ENCODE measurements at regions not wholly inside any gene's neighbourhood (a gene's known extent, or its start where the extent isn't known, plus 50 kb on each side); places are given as distances from the start of the nearest gene placed in this dataset.
"Not testable (repeated sequence)": the region's sequence is repeated elsewhere in the genome, so short reads cannot be mapped to it uniquely, and the experiment has no call there.

DNA sequence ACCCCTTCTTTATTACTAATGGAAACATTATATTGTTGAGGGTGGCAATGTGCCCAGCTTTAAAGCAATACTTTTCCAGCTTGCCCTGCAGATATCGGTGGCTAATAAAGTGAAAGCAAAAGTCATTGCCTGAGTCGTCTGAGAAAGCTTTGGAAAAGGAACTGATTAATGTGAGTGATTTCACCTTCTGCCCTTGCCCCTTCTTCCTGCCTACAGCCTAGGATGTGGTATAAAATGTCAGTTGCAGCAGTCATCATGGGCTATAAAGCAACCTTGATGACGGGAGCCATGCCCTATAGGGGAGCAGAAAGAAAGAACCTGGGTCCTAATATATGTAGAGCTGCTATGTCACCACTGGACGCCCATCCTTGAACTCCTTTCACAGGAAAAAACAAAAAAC, 132.4 kb upstream of the USP9X start:
- no peak for DNase-seq

DNA sequence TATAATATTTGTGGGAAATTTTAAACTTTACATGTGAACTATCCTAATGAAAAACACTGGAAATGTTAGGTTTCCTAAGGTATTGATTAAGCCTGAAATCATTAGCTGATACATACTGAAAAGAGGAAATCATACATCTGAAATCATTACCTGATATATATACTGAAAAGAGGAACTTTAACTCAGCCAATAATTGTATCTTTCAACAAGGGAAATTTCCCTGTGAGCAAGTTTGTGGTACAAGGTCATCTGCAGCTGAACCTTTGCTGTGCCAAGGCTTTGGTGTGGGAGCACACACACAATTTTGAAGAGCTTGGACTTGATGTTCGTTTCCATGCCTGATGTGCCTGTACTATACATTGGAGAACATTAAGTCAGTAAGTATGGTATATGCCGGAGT, 131.9 kb upstream of the USP9X start:
- DNase-seq, result no peak

DNA sequence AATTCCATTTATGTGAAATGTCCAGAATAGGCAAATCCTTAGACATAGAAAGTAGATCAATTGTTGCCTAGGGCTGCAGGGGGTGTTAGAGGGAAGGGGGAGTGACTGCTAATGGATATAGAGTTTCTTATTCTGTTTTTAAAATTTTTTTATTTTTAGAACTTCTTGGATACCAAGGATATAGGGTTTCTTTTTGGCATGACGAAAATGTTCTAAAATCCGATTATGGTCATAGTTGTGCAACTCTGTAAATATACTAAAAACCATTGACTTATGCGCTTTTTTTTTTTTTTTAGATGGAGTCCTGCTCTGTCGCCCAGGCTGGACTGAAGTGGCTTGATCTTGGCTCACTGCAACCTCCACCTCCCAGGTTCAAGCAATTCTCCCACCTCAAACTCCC, 125.2 kb upstream of the USP9X start:
- no peak for DNase-seq

DNA sequence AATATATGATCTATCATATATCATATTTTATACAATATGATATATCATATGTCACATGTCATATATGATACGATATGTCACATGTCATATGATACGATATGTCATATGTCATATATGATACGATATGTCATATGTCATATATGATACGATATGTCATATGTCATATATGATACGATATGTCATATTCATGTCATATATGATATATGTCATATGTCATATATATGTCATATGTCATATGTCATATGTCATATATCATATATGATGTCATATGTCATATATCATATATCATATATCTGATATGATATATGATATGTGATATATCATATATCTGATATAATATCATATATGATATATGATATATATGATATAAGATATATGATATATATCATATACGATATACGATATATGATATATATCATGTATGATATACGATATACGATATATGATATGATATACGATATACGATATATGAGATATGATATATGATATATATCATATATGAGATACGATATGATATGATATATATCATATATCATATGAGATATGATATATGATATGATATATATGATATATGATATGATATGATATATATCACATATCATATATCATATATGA, 122.3 kb upstream of the USP9X start:
- DNase-seq, result no peak

DNA sequence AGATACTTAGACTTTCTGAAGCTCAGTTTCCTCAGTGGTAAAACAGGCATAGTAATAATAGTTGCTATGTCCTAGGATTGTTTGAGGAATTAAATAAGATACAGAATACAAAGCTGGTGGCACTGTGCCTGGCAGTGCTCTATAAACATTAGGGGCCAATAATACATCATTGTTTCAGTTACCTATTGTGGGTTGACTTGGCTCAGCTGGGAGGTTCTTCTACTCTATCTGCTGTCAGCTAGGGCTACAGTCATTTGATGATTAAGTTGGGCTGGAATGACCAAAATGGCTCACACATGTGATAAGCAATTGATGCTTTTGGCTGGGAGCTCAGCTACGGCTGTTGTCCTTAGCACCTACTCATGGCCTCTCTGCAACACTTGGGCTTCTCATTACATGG, 121.2 kb upstream of the USP9X start:
- DNase-seq, result no peak

DNA sequence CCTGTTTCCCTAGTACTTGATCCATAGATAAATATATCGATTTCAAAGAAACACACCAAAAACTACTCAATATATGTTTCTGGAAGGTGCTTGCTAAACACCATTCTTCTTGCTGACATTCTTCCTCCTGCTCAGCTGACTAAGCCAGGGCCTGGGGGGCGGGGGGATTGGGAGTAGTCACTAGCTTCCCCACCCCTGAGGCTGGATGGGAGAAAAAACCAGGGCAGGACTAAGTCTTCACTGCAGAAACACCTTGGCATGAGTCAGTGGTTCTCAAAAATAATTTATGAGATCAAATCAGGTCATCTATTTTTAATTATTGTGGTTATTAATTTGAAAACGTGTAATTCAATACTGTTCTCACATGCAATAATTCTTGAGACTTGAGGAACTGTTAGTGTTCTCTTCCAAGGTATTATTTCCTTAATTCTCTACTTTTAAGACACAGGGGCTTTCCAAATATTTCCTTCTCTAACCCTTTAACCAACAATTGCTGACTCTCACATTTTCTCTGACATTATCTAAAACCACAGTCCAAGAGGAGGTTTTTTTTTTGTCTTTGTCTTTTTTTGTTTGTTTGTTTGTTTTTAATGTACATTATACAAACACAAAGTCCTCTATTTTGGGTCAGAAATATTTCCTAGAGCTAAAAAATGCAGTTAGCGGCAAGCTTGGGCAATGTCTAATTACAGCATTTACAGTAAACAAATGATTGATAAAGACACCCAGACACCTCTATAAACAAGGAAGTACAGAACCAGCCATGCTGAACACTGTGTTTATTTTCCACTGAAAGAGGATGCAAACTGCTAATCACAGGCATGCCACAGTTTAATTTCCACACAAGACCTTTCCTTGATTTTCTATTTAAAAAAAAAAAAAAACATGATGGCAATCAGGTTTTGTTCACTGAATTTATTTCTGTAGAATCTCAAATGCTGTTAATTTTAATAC, 120.3 kb upstream of the USP9X start:
- DNase-seq, result no peak

DNA sequence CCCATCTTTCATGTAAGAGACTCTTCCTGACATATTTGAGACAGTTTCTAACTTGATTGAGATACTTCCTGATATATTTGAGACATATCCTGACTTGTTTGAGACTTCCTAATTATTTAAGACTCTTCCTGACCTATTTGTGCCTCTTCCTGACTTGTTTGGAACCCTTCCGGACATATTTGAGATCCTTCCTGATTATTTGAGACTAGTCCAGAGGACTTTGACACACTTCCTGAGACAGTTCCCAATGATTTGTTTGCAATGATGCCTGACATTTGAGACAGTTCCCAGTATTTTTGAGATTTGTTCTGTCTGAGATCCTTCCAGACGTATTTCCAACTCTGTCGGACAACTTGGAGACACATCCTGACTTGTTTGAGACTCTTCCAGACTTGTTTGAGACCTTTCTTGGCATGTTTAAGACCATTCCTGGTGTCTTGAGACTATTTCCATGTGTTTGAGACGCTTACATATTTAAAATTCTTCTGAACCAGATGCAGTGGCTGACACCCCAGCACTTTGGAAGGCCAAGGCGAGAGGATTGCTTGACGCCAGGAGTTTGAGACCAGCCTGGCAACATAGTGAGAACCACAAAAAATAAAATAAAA, 118.9 kb upstream of the USP9X start:
- no peak for DNase-seq

DNA sequence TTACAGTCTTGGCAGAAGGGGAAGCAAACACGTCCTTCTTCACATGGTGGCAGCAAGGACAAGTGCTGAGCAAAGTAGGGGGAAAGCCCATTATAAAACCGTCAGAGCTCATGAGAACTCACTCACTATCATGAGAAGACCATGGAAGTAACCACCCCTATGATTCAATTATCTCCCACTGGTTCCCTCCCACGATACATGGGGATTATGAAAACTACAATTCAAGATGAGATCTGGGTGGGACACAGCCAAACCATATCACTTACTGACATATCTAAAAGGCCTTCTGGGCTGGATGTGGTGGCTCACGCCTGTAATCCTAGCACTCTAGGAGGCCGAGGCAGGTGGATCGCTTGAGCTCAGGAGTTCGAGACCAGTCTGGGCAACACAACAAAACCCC, 117.1 kb upstream of the USP9X start:
- no peak for DNase-seq

DNA sequence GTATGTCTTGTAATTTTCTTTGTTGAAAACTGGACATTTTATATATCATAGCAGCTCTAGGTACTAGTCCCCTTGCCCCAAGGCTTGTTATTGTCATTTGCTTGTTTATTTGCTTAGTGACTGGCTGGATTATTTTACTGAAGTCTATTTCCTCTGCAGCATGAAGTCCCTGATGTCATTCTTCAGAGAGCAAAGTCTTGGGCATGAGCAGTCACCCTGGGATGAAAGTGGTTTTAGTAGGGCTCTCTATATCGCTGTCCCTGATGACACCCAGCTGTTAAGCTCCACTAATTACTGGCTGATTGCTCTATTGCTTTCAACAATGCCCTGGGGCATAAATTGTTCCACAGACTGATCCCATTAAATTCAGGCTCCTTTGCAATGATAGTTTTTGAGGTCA, 113.5 kb upstream of the USP9X start:
- no peak for DNase-seq

DNA sequence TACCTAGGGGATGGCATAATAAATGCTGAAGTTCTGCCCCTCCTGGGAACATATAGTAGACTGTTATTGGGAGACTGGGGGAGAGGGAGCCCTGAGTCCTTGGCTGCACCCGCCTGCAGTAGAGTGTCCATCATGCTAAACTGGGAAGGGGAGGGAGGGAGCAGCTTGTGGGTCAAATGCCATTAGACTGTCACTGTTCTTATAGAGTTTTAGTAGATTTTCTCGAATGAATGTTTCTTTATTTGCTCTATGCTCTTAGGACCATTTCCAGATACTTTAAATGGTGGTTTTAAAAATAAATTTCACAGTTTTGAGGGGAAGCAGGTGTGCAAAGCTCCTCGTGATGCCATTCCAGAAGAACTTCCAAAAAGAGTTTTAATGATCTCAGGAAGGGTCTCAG, 111.6 kb upstream of the USP9X start:
- no peak for DNase-seq

DNA sequence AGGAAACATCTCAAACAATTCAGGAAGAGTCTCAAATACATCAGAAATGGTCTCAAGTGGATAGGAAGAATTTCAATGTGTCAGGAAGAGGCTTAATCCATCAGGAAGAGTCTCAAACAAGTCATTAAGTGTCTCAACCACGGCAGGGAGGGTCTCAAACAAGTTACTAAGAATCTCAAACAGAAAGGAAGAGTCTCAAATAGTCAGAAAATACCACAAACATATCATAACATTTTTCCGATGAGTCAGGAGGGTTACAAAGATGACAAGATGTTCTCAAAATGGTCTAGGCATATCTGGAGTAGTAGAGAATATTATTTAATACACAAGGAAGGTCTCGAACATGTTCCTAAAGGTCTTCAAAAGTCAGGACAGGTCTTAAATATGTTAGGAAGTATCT, 109.3 kb upstream of the USP9X start:
- DNase-seq, result no peak

DNA sequence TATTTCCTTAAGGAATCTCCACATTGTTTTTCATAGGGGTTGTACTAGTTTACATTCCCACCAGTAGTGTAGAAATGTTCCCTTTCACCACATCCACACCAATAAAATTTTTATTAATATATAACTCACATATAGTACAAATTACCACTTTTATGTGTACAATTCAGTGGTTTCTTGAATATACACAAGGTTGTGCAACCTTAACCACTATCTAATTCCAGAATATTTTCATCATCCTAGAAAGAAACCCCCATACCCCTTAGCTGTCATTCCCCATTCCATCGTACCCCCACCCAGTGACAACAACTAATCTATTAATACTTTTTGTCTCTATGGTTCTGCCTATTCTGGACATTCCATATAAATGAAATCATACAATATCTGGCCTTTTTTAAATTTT, 108.3 kb upstream of the USP9X start:
- DNase-seq, result no peak

DNA sequence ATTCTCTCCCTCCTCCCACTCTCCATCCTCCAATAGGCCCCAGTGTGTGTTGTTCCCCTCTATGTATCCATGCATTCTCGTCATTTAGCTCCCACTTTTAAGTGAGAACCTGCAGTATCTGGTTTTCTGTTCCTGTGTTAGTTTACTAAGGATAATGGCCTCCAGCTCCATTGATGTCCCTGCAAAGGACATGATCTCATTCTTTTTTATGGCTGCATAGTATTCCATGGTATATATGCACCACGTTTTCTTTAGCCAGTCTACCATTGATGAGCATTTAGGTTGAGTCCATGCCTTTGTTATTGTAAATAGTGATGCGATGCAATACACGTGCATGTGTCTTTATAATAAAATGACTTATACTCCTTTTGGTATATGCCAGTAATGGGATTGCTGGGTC, 100.3 kb upstream of the USP9X start:
- no peak for DNase-seq

DNA sequence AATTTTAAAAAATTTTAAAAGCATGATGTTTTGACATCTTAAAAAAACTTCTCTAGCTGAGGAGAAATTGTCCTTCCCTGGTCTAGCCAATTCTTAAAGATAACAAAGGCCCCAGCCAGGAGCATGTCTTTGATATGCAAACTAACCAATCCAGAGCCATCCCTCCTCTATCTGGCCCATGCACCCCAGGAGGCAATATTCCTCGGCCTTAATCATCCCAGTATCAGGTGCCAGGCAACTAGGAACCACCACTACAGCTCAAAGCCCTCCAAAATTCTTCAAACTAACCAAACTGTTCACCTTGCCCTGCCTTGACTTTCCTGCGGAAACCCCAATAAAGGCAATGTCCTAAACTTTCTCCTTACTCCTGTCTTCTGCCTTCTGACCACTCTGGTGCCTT, 97.8 kb upstream of the USP9X start:
- DNase-seq, result no peak

DNA sequence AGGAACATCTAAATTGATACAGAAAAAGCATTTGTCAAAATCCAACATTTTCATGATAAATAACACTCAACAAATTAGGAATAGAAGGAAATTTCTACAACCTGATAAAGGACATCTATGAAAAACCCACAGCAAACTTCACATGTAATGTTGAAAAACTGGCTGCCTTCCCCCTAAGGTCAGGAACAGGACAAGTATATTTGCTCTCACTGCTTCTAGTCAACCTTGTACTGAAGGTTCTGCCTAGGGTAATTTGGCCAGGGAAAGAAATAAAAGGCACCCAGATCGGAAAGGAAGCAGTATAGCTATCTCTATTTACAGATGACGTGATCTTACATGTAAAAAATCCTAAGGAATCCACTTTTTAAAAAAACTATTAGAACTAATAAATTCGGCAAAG, 97.1 kb upstream of the USP9X start:
- DNase-seq, result no peak

DNA sequence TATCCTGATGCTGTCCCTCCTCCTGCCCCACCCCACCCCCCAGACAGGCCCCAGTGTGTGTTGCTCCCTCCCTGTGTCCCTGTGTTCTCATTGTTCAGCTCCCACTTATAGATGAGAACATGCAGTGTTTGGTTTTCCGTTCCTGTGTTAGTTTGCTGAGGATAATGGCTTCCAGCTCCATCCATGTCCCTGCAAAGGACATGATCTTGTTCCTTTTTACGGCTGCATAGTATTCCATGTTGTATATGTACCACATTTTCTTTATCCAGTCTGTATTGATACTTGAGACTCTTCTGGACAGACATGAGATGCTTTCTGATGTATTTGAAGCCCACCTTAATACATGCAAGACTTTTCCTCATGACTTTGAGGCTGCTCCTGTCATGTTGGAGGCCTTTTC, 91.8 kb upstream of the USP9X start:
- DNase-seq, result not testable (repeated sequence)

DNA sequence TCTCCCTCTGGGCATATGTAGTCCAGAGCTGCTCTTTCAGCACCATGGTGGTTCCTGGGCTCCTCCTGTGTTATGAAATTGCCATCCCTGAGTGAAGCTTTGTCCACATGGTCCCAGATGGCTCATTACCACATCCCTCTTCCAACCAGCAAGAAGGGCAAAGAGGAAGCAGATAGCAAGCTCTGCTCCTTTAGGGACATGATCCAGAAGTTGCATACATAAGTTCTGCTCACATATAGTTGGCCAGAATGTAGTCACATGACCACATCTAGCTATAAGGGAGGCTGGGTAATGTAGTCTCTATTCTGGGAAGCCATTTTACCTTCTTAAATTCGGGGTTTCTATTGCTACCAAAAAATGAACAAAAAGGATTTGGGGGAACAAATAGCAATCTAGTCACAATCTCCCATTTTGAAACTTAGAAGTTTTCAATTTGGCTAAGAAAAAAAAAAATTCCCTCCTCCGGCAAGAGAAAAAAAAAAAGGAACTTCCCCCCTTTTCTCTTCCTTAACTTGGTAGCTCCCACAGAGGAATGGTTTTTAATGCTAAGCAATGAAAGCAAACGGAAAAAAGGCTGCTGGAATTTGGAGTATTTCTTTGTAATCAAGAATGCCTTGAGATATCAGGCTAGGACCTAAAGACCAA, 88.2 kb upstream of the USP9X start:
- peak; percentile 73 for DNase-seq

DNA sequence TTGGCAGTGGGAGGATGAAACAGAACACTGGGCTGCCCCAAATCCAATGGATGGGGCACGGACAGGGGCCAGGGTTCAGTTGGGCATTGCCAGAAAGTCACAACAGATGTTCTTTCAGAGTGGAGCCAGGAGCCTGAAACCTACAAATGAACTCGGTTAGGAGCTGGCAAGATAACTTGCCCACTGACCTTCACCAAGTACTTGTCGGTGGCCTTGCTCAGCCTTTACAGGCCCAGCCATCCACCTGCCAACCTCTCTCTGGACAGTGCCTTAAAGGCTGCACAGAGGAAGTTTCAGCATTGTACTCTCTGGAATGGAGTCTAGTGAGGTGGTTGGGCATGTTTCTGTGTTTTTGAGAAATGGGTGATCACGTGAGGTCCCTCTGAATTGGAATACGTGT, 87.1 kb upstream of the USP9X start:
- no peak for DNase-seq

DNA sequence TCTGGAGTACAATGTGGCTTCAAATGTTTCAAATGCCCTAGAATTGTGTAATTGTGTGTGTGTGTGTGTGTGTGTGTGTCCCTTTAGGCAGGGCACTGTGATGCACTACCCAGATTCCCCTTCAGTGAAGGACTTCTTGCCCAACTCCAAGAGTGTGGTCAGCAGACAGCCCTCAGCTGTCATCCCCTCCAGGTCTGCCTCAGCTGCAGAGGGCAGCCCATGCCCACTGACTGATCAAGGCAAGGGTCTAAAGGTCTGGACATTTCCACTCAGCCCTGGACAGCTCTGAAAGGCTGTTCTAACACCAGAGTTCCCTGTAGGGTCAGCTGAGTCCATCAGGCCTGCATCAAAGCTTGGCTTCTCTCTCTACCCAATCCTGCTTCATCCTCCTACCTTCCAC, 83.9 kb upstream of the USP9X start:
- DNase-seq, result no peak

DNA sequence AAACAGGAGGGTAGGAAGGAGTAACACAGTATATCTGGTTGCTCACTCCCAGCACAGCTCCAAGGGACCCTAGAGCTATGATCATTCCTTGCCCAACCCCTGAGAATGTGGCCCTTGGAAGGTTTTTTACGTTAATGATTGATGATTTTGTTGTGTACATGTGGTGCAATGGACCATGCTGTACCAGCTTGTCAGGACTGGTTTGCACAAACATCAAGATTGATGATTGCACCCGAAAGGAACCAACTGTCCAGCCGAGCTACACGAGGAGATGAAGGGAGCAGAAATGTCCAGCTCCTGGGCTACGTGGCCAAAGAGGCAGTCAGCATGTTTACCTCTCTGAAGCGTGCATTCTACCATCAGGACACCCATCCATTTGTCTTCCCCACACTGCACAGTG, 83.2 kb upstream of the USP9X start:
- peak; percentile 40 for DNase-seq

DNA sequence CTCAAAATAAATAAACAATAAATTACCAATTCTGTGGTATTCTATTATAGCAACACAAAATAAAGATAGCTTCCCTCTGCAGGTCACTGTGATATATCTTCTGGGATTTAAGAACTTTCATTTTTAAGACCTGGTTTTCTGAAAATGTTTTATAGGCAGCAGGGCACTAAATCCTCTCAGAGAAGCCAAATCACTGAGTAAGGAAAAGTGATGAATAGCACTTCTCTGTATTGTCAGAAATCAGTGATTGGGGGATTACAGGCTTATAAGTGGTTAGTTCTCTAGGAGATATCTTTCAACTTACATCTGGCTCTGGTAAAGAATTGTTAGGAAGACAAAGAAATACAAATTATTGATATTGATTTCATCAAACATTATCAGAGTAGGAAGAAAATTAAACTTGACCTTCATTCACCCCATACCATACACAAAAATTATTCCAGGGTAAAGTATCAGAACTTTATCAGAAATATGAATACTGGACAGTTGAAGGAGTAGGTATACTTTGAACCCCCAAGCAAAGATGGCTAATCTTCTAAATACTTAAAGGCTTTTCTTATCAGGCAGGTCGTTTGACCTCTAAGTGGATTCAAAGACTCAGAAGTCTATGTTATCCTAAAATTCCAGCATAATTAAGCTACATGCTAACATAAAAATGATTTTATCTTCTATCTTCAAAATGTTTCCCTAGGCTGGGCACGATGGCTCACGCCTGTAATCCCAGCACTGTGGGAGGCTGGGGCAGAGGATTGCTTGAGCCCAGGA, 81.6 kb upstream of the USP9X start:
- no peak for DNase-seq

DNA sequence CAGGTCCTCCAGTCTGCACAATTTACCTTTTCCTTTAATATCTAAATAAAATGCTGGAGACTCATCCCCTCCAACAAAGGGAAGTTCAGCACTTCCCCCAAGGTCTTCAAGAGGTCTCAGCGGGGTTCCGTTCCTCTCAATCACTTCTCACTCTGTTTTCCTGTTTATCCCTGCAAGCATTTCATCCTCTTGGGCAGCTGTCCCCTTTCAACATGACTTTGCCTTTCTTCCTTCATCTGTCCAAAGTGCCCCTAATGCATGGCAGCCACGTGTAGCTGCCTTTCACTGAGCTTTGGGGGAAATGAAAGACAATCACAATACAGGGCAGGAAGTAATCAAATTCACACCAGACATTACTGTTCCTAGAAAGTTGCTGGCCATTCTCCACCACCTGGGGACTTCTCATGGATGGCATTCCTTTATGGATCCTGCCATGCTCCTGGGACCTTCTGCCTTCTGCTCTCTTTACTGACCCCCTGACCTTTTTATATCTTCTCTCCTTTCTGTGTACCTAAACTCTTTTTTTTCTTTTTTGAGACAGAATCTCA, 79.7 kb upstream of the USP9X start:
- no peak for DNase-seq
